ENCODE measurements at regions not wholly inside any gene's neighbourhood (a gene's known extent, or its start where the extent isn't known, plus 50 kb on each side); places are given as distances from the start of the nearest gene placed in this dataset.

GRCh38 chr12:115456946-115457689 is 773.1 kb upstream of the TBX3 start:
- Mint-ChIP-seq H3K9me3 (peaks cover 9% of the 10 kb centered on the region), H3K27me3 (ENCODE audit: low read depth) (peaks cover 10% of the 10 kb centered on the region), H3K36me3 (ENCODE audit: low read depth) (no peaks in the 10 kb centered on the region), H3K4me1 (ENCODE audit: low read depth) (peaks cover 1% of the 10 kb centered on the region), H3K4me3 (ENCODE audit: low read depth) (no peak overlapping the region), H3K27ac (no peak overlapping the region)
- DNase-seq (ENCODE audit: low spot score): no peak
- intact Hi-C loops (cut with micrococcal nuclease): no loop called here

- H3K27me3 Mint-ChIP-seq (ENCODE audit: low read depth): peaks cover 17% of the 10 kb centered on the region
- no peak overlapping the region for H3K4me3 Mint-ChIP-seq (ENCODE audit: low read depth)
- intact Hi-C loops (cut with micrococcal nuclease): no loop called here
- H3K36me3 Mint-ChIP-seq (ENCODE audit: low read depth): no peaks in the 10 kb centered on the region
- peaks cover 1% of the 10 kb centered on the region for H3K4me1 Mint-ChIP-seq (ENCODE audit: low read depth)
- H3K27ac Mint-ChIP-seq: no peak overlapping the region
- DNase-seq (ENCODE audit: low spot score): no peak
- no peaks in the 10 kb centered on the region for H3K9me3 Mint-ChIP-seq
These were observed 771.3 kb upstream of the TBX3 start for GRCh38 chr12:115455268-115455681.

GRCh38 chr12:115452751-115453281 is 768.8 kb upstream of the TBX3 start:
- DNase-seq (ENCODE audit: low spot score): no peak
- intact Hi-C loops (cut with micrococcal nuclease): no loop called here
- H3K4me3 Mint-ChIP-seq (ENCODE audit: low read depth): no peak overlapping the region
- H3K9me3 Mint-ChIP-seq: no peaks in the 10 kb centered on the region
- peaks cover 17% of the 10 kb centered on the region for H3K27me3 Mint-ChIP-seq (ENCODE audit: low read depth)
- H3K27ac Mint-ChIP-seq: no peak overlapping the region
- H3K4me1 Mint-ChIP-seq (ENCODE audit: low read depth): peaks cover 1% of the 10 kb centered on the region
- H3K36me3 Mint-ChIP-seq (ENCODE audit: low read depth): no peaks in the 10 kb centered on the region

DNA sequence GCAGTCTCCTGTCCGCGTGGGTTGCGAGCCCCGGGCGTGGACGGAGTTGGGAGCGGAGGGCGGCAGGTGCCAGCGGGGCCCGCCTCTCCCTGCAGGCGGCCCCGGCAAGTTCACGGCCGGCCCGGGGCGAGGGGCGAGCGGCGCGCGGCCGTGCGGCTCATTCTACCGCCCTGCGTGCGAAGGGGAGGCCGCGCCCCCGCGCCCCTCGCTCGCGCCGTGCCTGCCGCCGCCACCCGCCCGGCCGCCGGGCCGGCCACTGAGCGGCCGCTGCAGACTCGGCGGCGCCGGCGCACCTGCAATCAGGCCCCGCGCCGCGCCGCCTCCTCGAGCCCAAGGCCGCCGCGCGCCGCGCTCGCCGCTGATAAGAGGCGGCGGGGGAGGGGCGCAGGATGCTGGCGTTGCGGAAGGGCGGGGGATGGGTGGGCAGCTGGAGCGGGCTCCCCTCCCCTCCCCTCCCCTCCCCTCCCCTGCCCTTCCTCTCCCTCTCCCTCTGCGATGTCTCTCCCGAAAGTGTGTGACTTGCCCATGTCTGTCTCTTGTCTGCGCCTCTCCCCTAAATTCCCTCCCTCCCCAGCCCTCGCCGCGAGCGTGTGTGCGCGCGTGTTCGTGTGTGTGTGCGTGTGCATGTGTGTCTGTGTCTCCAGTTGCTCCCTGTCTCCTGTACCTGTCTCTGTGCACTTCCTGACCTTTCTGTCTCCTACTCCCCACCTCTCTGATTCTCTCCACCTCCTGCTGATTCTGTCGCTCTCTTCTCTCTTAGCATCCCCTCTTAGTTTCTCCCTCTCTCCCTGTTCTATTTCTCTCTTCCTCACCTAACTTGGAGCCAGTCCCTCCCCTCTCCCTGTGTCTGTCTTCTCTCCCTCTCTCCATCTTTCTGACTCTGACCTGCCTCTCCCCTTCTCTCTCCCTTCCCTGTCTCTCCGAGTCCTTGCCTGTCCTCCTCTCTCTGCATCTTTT is 768.1 kb upstream of the TBX3 start:
- Mint-ChIP-seq H3K27ac (no peak overlapping the region), H3K27me3 (ENCODE audit: low read depth) (peaks cover 17% of the 10 kb centered on the region)

DNA sequence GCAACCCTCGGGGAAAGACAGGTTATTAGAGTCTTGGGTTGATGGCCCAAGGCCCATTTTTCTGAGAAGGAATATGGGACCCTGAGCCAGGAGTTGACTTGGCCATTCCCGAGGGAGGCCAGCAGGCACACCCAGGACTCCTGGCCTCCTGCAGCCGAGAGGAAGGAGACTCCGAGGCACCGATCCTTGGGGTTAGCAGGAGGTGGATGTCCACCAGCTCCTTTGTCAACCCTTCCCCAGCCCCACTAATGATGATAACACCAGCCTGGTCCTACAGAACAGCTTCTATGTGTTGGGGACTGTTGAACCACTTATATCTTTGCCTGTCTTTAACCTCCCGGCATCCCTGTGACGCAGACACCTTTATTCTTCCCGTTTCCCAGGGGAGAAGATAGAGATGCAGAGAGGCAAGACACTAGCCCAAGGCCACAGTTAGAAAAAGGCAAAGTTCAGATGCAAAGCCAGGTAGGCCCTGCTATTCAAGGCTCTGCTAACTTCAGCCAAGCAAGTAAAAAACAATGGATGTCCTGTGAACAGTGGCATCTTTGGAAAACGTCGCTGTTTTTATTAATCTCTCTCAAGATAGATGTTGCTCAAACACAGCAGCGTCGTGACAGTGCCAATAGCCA is 767.3 kb upstream of the TBX3 start:
- no peak for DNase-seq (ENCODE audit: low spot score)
- H3K36me3 Mint-ChIP-seq (ENCODE audit: low read depth): no peaks in the 10 kb centered on the region
- no peak overlapping the region for H3K4me3 Mint-ChIP-seq (ENCODE audit: low read depth)
- no peak overlapping the region for H3K27ac Mint-ChIP-seq
- peaks cover 17% of the 10 kb centered on the region for H3K27me3 Mint-ChIP-seq (ENCODE audit: low read depth)
- no peaks in the 10 kb centered on the region for H3K9me3 Mint-ChIP-seq
- peaks cover 1% of the 10 kb centered on the region for H3K4me1 Mint-ChIP-seq (ENCODE audit: low read depth)
- intact Hi-C loops (cut with micrococcal nuclease): no loop called here

More for the DNA sequence above, 768.1 kb upstream of the TBX3 start:
- Mint-ChIP-seq H3K4me1 (ENCODE audit: low read depth) (peaks cover 1% of the 10 kb centered on the region), H3K36me3 (ENCODE audit: low read depth) (no peaks in the 10 kb centered on the region), H3K9me3 (no peaks in the 10 kb centered on the region), H3K4me3 (ENCODE audit: low read depth) (no peak overlapping the region)
- intact Hi-C loops (cut with micrococcal nuclease): no loop called here
- no peak for DNase-seq (ENCODE audit: low spot score)

DNA sequence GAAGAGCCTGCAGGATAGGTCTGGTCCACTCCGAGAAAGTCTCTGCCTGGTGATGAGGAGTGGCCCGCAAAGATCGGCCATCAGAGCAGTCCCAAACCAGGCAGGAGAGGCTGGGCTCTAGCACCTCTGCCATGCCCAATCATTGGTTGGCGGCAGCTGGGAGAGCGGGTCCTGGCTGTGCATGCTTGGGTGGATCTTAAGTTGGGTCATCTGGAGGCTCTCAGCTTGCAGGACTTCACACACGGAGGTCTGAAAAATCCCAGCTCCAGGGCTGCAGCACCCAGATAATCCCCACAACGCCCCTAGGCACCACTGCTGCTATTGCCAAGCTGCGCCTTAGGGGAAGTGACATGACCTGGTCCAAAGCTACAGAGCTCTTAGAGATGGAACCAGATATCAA is 766.7 kb upstream of the TBX3 start:
- Mint-ChIP-seq H3K4me1 (ENCODE audit: low read depth) (peaks cover 1% of the 10 kb centered on the region), H3K9me3 (no peaks in the 10 kb centered on the region), H3K27ac (no peak overlapping the region), H3K27me3 (ENCODE audit: low read depth) (peaks cover 17% of the 10 kb centered on the region), H3K36me3 (ENCODE audit: low read depth) (no peaks in the 10 kb centered on the region), H3K4me3 (ENCODE audit: low read depth) (no peak overlapping the region)
- intact Hi-C loops (cut with micrococcal nuclease): no loop called here
- DNase-seq (ENCODE audit: low spot score): no peak

DNA sequence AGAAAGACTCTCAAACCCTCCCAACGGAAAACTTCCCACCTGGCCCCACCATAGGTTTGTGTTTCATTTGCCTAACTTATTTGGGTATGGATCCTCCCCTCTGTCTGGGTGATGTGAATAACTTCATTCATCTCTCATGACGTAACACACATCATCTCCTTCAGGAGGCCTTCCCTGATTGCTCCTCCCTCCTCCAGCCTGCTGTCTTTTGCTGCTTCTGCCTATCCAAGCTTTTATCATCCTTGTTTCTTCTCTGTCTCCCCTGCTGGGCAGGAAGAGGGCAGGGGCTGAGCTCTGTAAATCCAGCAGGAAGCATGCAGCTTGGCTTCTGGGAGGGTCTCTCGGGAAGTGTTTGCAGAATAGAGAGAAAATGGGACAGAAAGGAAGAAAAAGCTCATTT is 766.0 kb upstream of the TBX3 start:
- no peak overlapping the region for H3K4me3 Mint-ChIP-seq (ENCODE audit: low read depth)
- H3K27me3 Mint-ChIP-seq (ENCODE audit: low read depth): peaks cover 17% of the 10 kb centered on the region
- H3K27ac Mint-ChIP-seq: no peak overlapping the region
- peaks cover 1% of the 10 kb centered on the region for H3K4me1 Mint-ChIP-seq (ENCODE audit: low read depth)
- H3K9me3 Mint-ChIP-seq: no peaks in the 10 kb centered on the region
- no peaks in the 10 kb centered on the region for H3K36me3 Mint-ChIP-seq (ENCODE audit: low read depth)
- no peak for DNase-seq (ENCODE audit: low spot score)
- intact Hi-C loops (cut with micrococcal nuclease): no loop called here

GRCh38 chr12:115449526-115449925 is 765.6 kb upstream of the TBX3 start:
- DNase-seq (ENCODE audit: low spot score): no peak
- no peak overlapping the region for H3K27ac Mint-ChIP-seq
- intact Hi-C loops (cut with micrococcal nuclease): no loop called here
- no peaks in the 10 kb centered on the region for H3K36me3 Mint-ChIP-seq (ENCODE audit: low read depth)
- H3K9me3 Mint-ChIP-seq: no peaks in the 10 kb centered on the region
- peaks cover 17% of the 10 kb centered on the region for H3K27me3 Mint-ChIP-seq (ENCODE audit: low read depth)
- H3K4me3 Mint-ChIP-seq (ENCODE audit: low read depth): no peak overlapping the region
- peaks cover 1% of the 10 kb centered on the region for H3K4me1 Mint-ChIP-seq (ENCODE audit: low read depth)

DNA sequence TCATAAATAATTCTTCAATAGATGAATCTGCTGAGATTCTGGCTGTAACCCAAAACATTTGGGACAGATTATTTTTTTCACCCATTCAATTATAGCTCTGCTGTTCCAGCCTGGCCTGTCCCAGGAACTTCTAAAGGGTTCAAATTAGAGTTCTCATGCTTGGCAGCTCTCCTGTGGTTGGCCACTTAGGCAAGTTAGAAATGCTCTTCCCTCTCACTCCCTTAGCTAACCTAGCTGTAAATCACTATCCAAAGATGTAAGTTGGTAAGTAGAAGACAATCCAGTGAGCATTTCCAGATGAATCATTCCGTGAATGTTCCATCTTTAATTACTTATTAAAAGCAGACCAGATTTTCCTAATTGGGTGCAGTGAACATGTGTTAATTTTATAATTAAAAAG is 760.4 kb upstream of the TBX3 start:
- intact Hi-C loops (cut with micrococcal nuclease): no loop called here
- Mint-ChIP-seq H3K36me3 (ENCODE audit: low read depth) (no peaks in the 10 kb centered on the region), H3K27ac (no peak overlapping the region), H3K27me3 (ENCODE audit: low read depth) (no peaks in the 10 kb centered on the region), H3K9me3 (no peaks in the 10 kb centered on the region), H3K4me1 (ENCODE audit: low read depth) (no peaks in the 10 kb centered on the region), H3K4me3 (ENCODE audit: low read depth) (no peak overlapping the region)
- no peak for DNase-seq (ENCODE audit: low spot score)

DNA sequence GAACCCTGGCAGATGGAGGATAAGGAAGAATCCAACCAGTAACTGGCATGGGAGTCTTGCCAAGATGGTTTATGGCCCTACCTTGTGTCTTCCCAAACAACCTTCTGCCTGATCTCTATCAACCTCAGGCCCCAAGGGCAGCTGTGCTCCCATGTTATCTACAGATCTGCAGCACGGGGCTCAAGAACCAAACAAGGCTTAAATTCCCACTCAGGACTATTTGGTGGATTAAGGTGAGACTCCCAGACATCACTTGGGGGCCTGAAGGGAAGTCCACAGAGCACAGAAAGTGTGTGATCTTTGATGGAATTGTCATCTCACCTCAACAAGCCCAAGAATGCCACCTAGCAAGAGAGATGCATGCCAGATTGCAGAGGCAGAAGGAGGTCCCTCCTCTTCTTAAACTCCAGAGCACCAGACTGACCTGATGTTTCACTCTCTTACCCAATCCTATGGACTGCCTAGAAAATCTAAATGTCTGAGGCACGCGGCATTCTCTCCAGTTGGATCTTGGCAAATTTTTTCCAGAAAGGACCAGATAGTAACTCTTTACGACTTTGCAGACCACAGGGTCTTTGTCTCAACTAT is 759.5 kb upstream of the TBX3 start:
- H3K4me3 Mint-ChIP-seq (ENCODE audit: low read depth): no peak overlapping the region

GRCh38 chr12:115440438-115440837 is 756.5 kb upstream of the TBX3 start:
- Mint-ChIP-seq H3K9me3 (peaks cover 4% of the 10 kb centered on the region), H3K4me1 (ENCODE audit: low read depth) (no peaks in the 10 kb centered on the region), H3K36me3 (ENCODE audit: low read depth) (no peaks in the 10 kb centered on the region), H3K27ac (no peak overlapping the region), H3K27me3 (ENCODE audit: low read depth) (no peaks in the 10 kb centered on the region), H3K4me3 (ENCODE audit: low read depth) (no peak overlapping the region)
- no peak for DNase-seq (ENCODE audit: low spot score)
- intact Hi-C loops (cut with micrococcal nuclease): no loop called here

More for the DNA sequence above, 759.5 kb upstream of the TBX3 start:
- intact Hi-C loops (cut with micrococcal nuclease): no loop called here
- H3K27me3 Mint-ChIP-seq (ENCODE audit: low read depth): no peaks in the 10 kb centered on the region
- no peak overlapping the region for H3K27ac Mint-ChIP-seq
- DNase-seq (ENCODE audit: low spot score): no peak
- no peaks in the 10 kb centered on the region for H3K9me3 Mint-ChIP-seq
- H3K36me3 Mint-ChIP-seq (ENCODE audit: low read depth): no peaks in the 10 kb centered on the region
- no peaks in the 10 kb centered on the region for H3K4me1 Mint-ChIP-seq (ENCODE audit: low read depth)

DNA sequence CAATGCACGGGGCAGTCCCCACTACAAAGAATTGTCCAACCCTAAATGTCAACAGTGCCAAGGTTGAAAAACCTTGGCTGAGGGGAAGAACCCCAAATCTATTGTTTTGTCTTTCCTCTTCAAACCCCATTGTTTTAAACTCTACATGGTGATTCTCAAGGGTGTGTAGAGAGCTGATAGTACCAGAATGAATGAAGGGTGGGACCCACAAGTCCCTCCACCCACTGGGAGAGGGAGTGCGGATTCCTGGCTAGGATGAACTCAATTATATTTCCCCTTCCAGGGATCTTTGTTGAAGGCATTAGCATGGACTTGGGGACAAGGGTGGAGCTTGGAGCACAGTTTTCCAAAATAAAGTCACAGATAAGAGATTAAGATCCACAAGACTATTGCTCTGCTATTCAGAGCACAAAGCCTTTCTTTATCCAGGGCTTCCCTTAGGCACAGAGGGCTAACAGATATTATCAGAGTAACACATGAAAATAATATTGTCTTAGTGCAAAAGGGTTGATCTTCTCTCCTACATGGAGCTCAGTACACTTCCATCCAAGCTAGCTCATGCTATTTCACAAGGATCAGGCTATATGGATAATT is 755.1 kb upstream of the TBX3 start:
- no peak overlapping the region for H3K27ac Mint-ChIP-seq
- no peak for DNase-seq (ENCODE audit: low spot score)
- peaks cover 4% of the 10 kb centered on the region for H3K9me3 Mint-ChIP-seq
- no peaks in the 10 kb centered on the region for H3K27me3 Mint-ChIP-seq (ENCODE audit: low read depth)
- H3K4me1 Mint-ChIP-seq (ENCODE audit: low read depth): no peaks in the 10 kb centered on the region
- intact Hi-C loops (cut with micrococcal nuclease): no loop called here
- H3K36me3 Mint-ChIP-seq (ENCODE audit: low read depth): no peaks in the 10 kb centered on the region
- no peak overlapping the region for H3K4me3 Mint-ChIP-seq (ENCODE audit: low read depth)

Measured in activated T-helper 2 cell treated with anti-CD3 and anti-CD28 coated beads, Interferon-gamma antibody, Interleukin-2, Interleukin-4, amounts not matched to agents 10 μg/mL and 5 μg/mL and 100 μg/mL, durations not matched to agents 14 hours and 24 hours and 36 hours (primary cell).